A549 (cell line): ENCODE measurements at regions not wholly inside any gene's neighbourhood (a gene's known extent, or its start where the extent isn't known, plus 50 kb on each side); places are given as distances from the start of the nearest gene placed in this dataset.

Experiments
- ATAC-seq, 2 experiments: fragments of 200-7000 bp in 1 of 2; fragments of >200 bp in 1 of 2; cut with Nextera tagmentation in 1 of 2; cut with Tn5 transposase in 1 of 2; 3 replicates each; pipeline versions ENCODE4 v1.8.0 to v1.9.1; 2018 to 2020; ENCODE audit warnings: mild to moderate bottlenecking in 1 of 2, moderate library complexity in 1 of 2
- CTCF ChIA-PET: fragments of 300-600 bp; sonication (Branson Sonifier 250); formaldehyde crosslinking; extraction: SDS; loops from one replicate; lab custom pipeline; 2021; ENCODE audit warnings: antibody characterized with exemption, inconsistent platforms; lab: Yijun Ruan, JAX
- POLR2A ChIA-PET: fragments of 350-600 bp; formaldehyde crosslinking; extraction: SDS; loops from one replicate; lab custom pipeline; 2021; ENCODE audit warnings: antibody characterized with exemption, inconsistent platforms; lab: Yijun Ruan, JAX
- DNase-seq, 2 experiments: peaks; one replicate each; pipeline versions ENCODE4 v3.0.0 to v3.0.0-alpha.2; 2011 to 2016; ENCODE audit warnings: low read depth in 1 of 2, low spot score in 1 of 2
- FAIRE-seq: peaks from 2 replicates; lab custom pipeline; 2011; peaks lifted over from hg19 to GRCh38; lab: Jason Lieb, UNC
- H3K27ac ChIP-seq, 2 experiments: fragments of >200 bp; sonication (Bioruptor Twin); formaldehyde crosslinking; 3 replicates each; pipeline ENCODE4 v1.5.1; 2016 to 2017
- H3K4me1 ChIP-seq: fragments of >200 bp; sonication (Bioruptor Twin); formaldehyde crosslinking; 3 replicates; pipeline ENCODE4 v1.6.1; 2016
- H3K4me2 ChIP-seq: fragments of >200 bp; sonication (Bioruptor Twin); formaldehyde crosslinking; 3 replicates; pipeline ENCODE4 v1.6.1; 2016
- H3K4me3 ChIP-seq: fragments of >200 bp; sonication (Bioruptor Twin); formaldehyde crosslinking; 3 replicates; pipeline ENCODE4 v1.5.1; 2016
- H3K9me3 ChIP-seq: fragments of >200 bp; sonication (Bioruptor Twin); formaldehyde crosslinking; 3 replicates; pipeline ENCODE4 v1.6.1; 2016
- ATOH8 ChIP-seq: fragments of 250-450 bp; sonication (Bioruptor Pico); IDR thresholded peaks from 2 replicates; pipeline ENCODE4 v1.5.0; 2020; ENCODE audit warnings: low read depth, mild to moderate bottlenecking, moderate library complexity
- CBX8 ChIP-seq: fragments of 200-600 bp; sonication (generic); IDR thresholded peaks from 2 replicates; pipeline ENCODE4 v1.6.1; 2016
- E2F6 ChIP-seq: IDR thresholded peaks from 2 replicates; pipeline ENCODE4 v1.6.1; 2012; ENCODE audit warnings: low read depth, borderline replicate concordance
- EHF ChIP-seq: fragments of 250-450 bp; sonication (Bioruptor Pico); IDR thresholded peaks from 2 replicates; pipeline ENCODE4 v1.5.0; 2020; ENCODE audit warnings: mild to moderate bottlenecking
- ESRRA ChIP-seq: fragments of 150-350 bp; IDR thresholded peaks from 2 replicates; pipeline ENCODE4 v1.6.1; 2014; ENCODE audit warnings: mild to moderate bottlenecking, low read length, borderline replicate concordance
- FOSL2 ChIP-seq, 2 experiments: fragments of 450-650 bp in 1 of 2; fragments of >200 bp in 1 of 2; sonication (Bioruptor Twin) in 1 of 2; formaldehyde crosslinking; IDR thresholded peaks; 2 replicates each; pipeline versions ENCODE4 v1.5.0 to v1.6.1; 2016 to 2020; ENCODE audit warnings: mild to moderate bottlenecking in 1 of 2, moderate library complexity in 1 of 2
- GATA3 ChIP-seq: IDR thresholded peaks from 2 replicates; pipeline ENCODE4 v1.6.1; 2012; ENCODE audit warnings: borderline replicate concordance
- HEYL ChIP-seq: fragments of 250-450 bp; sonication (Bioruptor Pico); IDR thresholded peaks from 2 replicates; pipeline ENCODE4 v1.8.0; 2021; ENCODE audit warnings: mild to moderate bottlenecking, moderate library complexity
- HMGXB4 ChIP-seq: fragments of 250-450 bp; sonication (Bioruptor Pico); IDR thresholded peaks from 2 replicates; pipeline ENCODE4 v1.5.0; 2021; ENCODE audit warnings: mild to moderate bottlenecking, moderate library complexity, borderline replicate concordance
- HOXA7 ChIP-seq: fragments of 250-450 bp; sonication (Bioruptor Pico); IDR thresholded peaks from 2 replicates; pipeline ENCODE4 v1.5.0; 2020; ENCODE audit warnings: mild to moderate bottlenecking, moderate library complexity
- HOXB13 ChIP-seq: fragments of 250-450 bp; sonication (Bioruptor Pico); IDR thresholded peaks from 2 replicates; pipeline ENCODE4 v1.5.0; 2020; ENCODE audit warnings: low read depth, mild to moderate bottlenecking, moderate library complexity
- JUNB ChIP-seq: fragments of >200 bp; sonication (Bioruptor Twin); formaldehyde crosslinking; IDR thresholded peaks from 2 replicates; pipeline ENCODE4 v1.6.1; 2016
- KDM5A ChIP-seq: fragments of 200-600 bp; sonication (generic); IDR thresholded peaks from 2 replicates; pipeline ENCODE4 v1.6.1; 2016; ENCODE audit warnings: antibody characterized with exemption, mild to moderate bottlenecking
- MAX ChIP-seq: IDR thresholded peaks from 2 replicates; pipeline ENCODE4 v1.6.1; 2012
- NPAS2 ChIP-seq: fragments of 250-450 bp; sonication (Bioruptor Pico); IDR thresholded peaks from 2 replicates; pipeline ENCODE4 v1.8.0; 2022; ENCODE audit warnings: mild to moderate bottlenecking, moderate library complexity, borderline replicate concordance
- NR3C1 ChIP-seq: fragments of >200 bp; sonication (Bioruptor Twin); formaldehyde crosslinking; IDR thresholded peaks from 3 replicates; pipeline ENCODE4 v1.6.1; 2017
- RCOR1 ChIP-seq: fragments of 150-350 bp; IDR thresholded peaks from 2 replicates; pipeline ENCODE4 v1.6.1; 2014; ENCODE audit warnings: antibody characterized with exemption, low read length, low read depth
- REST ChIP-seq: fragments of 200-600 bp; sonication (generic); IDR thresholded peaks from 2 replicates; pipeline ENCODE4 v1.6.1; 2016; ENCODE audit warnings: antibody characterized with exemption, mild to moderate bottlenecking, moderate library complexity
- SMC3 ChIP-seq: fragments of >200 bp; sonication (Bioruptor Twin); formaldehyde crosslinking; IDR thresholded peaks from 3 replicates; pipeline ENCODE4 v1.6.1; 2018; ENCODE audit warnings: inconsistent platforms
- TP53 ChIP-seq: fragments of 250-450 bp; sonication (Bioruptor Pico); IDR thresholded peaks from 2 replicates; pipeline ENCODE4 v1.5.0; 2021; ENCODE audit warnings: mild to moderate bottlenecking, moderate library complexity
- ZNF302 ChIP-seq: fragments of 250-450 bp; sonication (Bioruptor Pico); IDR thresholded peaks from 2 replicates; pipeline ENCODE4 v1.9.0; 2021; ENCODE audit warnings: inconsistent platforms, mild to moderate bottlenecking, moderate library complexity
- ZSCAN20 ChIP-seq: fragments of 250-450 bp; sonication (Bioruptor Pico); IDR thresholded peaks from 2 replicates; pipeline ENCODE4 v1.8.0; 2022; ENCODE audit warnings: mild to moderate bottlenecking, moderate library complexity
- WGBS: methylation state at CpG from one replicate; pipeline ENCODE4 v1.1.6; 2017; ENCODE audit errors: missing lambda C conversion rate; 5-methylcytosine and 5-hydroxymethylcytosine counted together

- 57% methylated on average over 4 of the region's 4 CpGs for WGBS
- POLR2A ChIA-PET = no interaction called here
- TF ChIP-seq HOXB13 (CRISPR knock-in tag) (no peak), GATA3 (no peak), HMGXB4 (CRISPR knock-in tag) (no peak), RCOR1 (no peak), MAX (no peak), ZSCAN20 (CRISPR knock-in tag) (no peak), REST (no peak), JUNB (no peak), CBX8 (no peak), EHF (CRISPR knock-in tag) (no peak), ZNF302 (CRISPR knock-in tag) (no peak), KDM5A (no peak), ATOH8 (CRISPR knock-in tag) (no peak), NR3C1 (no peak), E2F6 (no peak), HEYL (CRISPR knock-in tag) (no peak)
- Histone ChIP-seq H3K4me1 (peaks cover 25% of the 10 kb centered on the region; the same call in 2 of the 3 replicates), H3K27ac (no peak overlapping the region), H3K4me3 (no peak overlapping the region), H3K4me2 (no peak overlapping the region), H3K9me3 (no peaks in the 10 kb centered on the region)
- ATAC-seq (no peak), DNase-seq (no peak), FAIRE-seq (no peak)
- CTCF ChIA-PET = no interaction called here
These were observed 117.7 kb downstream of the ETS2 start for GRCh38 chr21:38923429-38923828.

GRCh38 chr21:38922474-38923235, 116.9 kb downstream of the ETS2 start:
- TF ChIP-seq FOSL2 (IDR thresholded peaks at IDR 0.05) (no peak), FOSL2 (CRISPR knock-in tag; IDR thresholded peaks at IDR 0.05) (no peak), JUNB (no peak), ATOH8 (CRISPR knock-in tag) (no peak), E2F6 (no peak), EHF (CRISPR knock-in tag) (no peak), ESRRA (no peak), NPAS2 (CRISPR knock-in tag) (no peak), HOXA7 (no peak), SMC3 (no peak), TP53 (CRISPR knock-in tag) (no peak), RCOR1 (no peak)
- DNase-seq (no peak), ATAC-seq (no peak), FAIRE-seq (no peak)
- Histone ChIP-seq H3K4me1 (peaks cover 26% of the 10 kb centered on the region; the same call in 2 of the 3 replicates), H3K4me2 (no peak overlapping the region), H3K27ac (no peak overlapping the region), H3K9me3 (no peaks in the 10 kb centered on the region), H3K4me3 (no peak overlapping the region)
- POLR2A ChIA-PET = no interaction called here
- CTCF ChIA-PET = no interaction called here
- 73% methylated on average over 6 of the region's 6 CpGs for WGBS
